Stimulated activated CD4-positive, alpha-beta T cell treated with anti-CD3 and anti-CD28 coated beads, Interleukin-1b, Interleukin-23, amount 100 ng/mL, for 4 hours (primary cell): ENCODE measurements at regions not wholly inside any gene's neighbourhood (a gene's known extent, or its start where the extent isn't known, plus 50 kb on each side); places are given as distances from the start of the nearest gene placed in this dataset.

Source experiments
- DNase-seq, 2 donors: peaks; one replicate each; pipeline ENCODE4 v3.0.0-alpha.2; 2020; ENCODE audit warnings: low read depth in 2 of 2

DNA sequence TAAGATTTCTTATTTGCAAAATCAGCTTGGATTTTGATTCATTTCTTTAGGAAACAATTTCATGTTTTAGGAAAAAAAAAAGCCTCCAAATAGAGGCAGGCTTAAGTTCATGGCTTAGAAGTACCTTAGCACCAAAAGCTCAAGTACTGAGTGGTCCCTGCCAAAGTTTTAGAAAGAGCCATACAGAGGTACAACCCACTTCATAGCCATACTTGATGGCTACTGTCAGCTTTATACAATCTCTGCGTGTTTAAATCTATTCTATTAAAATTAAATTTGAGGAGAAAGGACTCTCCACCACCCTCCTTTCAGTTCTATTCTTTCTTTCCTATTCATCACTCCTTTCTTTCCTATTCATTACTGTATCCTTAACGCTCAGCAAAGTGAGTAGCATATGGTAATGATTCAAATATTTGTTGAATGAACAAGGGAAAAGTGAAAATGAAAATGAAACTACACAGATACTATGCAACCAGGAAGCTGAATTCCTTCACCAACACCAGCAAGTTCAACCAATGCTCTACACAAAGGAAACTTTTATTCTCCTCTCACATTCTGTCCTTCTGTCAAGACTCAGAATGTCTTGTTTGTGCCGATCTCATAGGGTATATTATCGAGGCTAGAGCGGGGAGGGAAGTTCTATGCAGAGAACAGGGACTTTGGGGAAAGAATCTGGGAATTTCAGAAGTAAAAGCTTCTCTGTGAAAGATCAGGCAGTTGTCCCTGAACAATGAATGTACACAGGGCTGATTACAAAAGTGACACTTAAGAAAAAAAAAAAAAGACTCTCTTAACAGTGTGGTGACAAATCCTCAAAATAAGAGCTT is 138.6 kb upstream of the SPEF2 start:
- no peak for DNase-seq

DNA sequence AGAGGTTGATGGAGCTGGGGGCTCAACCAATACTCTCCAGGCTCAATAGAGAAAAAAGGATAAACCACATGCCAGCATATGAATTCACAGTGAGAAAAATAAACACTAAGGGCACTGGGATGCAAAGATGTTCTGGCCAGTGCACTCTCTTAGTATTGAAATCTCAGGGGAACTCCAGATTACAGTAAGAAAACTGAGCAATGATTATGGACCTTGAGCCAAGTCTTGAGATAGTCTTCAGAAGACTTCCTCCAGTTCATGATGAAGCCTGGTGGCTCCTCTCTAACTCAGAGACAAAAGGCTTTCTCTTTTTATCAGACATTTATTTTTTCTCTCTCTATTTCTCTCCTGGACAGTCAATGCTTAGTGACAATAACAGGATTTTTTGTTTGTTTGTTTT is 139.8 kb upstream of the SPEF2 start:
- DNase-seq: no peak

DNA sequence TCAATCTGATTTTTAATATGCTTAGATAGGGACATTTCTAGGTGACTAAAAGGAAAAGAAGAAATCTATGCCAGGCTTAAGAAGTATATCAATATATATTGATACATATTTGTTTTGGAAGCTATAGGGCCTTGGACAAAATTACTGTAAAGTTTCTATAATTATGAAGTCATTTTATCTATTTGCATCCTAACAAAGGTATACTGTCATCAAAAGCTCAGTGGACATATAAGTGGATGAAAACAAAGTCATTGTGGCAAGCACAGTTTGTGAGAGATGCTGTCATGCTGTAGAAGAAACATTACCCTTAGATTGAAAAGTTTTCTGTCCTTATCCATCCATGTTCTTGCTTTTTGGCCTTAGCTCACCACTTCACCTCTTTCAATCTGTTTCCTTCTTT is 140.3 kb upstream of the SPEF2 start:
- no peak for DNase-seq

DNA sequence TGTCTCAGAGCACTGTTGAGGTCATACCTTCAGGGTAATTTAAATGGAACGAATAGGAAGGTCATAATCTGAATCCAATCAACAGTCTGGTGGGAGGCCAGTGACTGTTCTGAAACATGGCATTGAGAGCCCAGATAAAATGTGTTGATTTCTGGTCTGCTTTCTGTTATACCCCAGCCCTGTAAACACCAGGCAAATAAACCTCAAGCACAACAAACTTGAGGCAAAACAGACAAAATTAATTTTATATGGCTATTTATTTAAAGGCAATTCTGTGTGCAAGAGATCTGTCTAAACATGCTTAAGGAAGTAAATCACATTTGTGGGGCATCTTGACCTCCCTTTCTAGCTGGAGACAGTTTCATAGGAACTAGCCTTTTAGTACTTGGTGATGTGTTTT is 140.9 kb upstream of the SPEF2 start:
- no peak for DNase-seq

DNA sequence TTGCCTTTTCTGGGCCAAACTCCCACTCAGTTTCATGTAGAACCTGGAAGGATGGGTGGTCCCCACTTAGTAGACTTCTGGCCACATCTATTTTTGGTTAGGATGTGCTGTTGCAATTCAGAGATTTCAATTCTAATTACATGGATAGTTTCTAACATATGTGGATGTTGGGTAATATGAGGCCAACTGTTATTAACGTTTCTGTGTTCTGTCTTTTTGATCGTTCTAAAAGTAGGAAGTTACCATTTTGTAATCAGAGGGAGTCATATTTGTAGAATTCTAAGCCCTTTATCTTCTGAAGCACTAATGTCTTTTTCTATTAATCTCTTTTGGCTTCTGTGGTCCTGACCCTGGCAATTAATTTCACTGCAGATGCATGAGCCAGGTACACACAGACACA is 141.6 kb upstream of the SPEF2 start:
- no peak for DNase-seq

DNA sequence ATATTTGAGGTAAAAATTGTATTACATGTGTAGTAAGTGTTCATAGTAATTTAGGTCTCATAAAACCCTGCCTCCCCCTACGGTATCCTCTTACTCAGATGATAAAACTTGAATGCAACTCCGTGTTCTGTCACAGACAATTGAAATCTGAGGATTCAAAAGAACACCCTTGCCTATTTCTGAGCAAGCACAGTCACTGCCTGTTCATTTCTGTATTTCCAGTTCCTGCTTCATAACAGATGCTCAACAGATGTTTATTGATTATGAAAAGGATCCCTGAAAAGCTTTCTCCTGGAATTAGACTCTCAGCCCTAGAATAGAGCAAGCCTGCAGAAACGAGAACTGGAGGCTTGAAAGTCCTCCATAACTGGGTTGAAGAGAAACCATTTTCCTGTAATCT is 144.1 kb upstream of the SPEF2 start:
- no peak for DNase-seq

DNA sequence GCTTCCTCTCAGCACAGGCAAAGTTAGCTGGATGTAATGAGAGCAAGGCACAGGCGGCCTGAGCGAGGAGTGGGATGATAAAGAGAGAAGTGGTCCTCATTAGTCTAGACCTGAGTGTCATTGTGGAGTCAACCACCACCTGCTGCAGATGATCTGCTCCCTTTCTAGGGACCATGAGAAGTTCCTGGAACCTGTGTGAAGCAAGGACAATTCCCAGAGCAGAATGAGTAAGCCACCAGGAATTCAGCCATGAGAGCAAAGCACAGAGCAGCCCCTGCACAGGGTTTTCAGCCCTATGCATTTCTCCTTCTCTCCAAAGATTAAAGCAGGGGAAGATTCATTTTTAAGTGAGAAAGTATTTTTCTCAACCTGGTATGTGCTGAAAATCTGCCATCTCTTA is 146.8 kb upstream of the SPEF2 start:
- no peak for DNase-seq

DNA sequence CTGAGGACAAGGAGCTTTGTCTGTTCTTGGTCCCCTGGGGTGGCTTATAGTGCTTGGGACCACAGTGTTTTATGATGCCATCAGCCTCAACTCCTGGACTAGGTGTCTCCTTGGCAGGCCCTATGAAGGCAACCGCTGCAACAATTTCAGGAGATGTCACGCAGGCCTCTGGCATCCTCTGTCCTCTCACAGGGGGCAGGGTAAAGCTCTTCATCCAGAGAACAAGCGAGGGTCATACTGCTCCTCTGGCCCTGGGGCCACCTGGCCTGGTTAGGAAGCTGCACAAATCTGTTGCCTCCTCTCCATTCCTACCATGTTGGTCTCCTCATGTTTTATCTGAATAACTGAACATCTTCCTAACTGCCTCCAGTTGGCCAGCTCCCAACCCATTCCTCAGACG is 148.9 kb upstream of the SPEF2 start:
- no peak for DNase-seq

DNA sequence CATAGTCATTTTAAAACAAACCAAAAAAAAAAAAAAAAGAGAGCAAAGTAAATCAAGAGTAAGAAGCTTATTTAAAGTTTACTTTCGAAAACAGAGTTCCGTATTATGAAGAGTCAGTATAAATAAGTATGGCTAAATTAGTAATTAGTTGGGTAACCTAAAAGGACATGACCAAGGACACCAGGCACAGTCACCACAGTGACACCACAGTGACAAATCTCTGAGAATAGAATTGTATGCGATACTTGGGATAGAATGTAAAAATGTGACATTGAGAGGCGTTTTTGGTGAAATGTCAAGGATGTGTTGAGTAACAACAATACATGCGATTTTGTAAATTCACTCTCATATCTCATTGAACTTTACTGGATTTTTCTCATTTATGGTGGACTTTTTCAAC is 150.9 kb upstream of the SPEF2 start:
- DNase-seq: no peak

DNA sequence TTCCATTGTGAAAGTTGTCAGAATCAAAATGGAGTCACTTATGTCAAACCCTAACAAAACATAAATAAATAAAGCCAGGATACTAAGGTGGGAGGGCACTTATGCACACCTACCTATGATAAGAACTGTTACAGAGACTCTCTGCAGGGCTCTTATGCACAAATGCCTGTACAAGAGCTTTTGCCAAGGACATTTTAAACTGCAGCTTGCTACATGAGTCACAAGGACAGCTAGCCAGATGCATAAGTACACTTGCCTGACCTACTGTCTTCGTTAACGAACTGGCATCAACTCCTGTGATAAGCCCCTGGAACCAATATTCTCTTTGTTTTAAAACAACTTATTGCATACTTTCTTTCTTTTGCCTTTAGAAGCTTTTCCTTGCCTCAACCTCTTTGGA is 152.9 kb upstream of the SPEF2 start:
- no peak for DNase-seq

DNA sequence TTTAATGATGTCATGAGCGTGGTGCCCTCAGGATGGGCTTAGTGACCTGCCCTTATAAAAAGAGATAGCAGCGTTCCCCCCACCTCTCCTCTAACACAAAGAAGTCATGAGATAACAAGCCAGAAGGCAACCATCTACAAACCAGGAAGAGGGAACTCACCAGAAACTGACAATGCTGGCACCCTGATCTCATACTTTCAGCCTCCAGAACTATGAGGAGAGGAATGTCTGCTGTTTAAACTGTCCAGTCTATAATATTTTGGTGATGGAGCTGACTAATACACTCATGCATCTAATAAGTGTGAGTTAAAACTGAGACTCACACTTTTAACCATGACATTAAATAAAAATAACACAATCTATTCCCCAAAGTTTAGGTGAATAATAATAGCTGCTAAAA is 156.1 kb upstream of the SPEF2 start:
- DNase-seq: no peak

DNA sequence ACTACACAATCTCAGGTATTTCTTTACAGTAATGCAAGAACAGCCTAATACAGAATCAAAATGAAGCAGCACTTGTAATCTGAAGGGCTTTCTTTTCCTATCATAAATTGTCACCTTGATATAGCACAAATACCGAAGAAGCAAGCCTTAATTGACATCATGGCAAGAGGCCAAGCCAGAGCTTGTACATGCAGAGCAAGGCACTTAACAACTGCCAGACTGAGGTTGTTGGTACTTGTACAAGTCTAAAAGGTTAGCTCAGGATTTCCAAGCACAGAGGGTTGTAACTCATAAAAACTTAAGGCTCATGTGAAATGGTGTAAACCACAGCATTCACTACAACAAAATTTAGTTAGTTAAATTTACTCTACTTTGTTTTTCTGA is 158.8 kb upstream of the SPEF2 start:
- DNase-seq: no peak

DNA sequence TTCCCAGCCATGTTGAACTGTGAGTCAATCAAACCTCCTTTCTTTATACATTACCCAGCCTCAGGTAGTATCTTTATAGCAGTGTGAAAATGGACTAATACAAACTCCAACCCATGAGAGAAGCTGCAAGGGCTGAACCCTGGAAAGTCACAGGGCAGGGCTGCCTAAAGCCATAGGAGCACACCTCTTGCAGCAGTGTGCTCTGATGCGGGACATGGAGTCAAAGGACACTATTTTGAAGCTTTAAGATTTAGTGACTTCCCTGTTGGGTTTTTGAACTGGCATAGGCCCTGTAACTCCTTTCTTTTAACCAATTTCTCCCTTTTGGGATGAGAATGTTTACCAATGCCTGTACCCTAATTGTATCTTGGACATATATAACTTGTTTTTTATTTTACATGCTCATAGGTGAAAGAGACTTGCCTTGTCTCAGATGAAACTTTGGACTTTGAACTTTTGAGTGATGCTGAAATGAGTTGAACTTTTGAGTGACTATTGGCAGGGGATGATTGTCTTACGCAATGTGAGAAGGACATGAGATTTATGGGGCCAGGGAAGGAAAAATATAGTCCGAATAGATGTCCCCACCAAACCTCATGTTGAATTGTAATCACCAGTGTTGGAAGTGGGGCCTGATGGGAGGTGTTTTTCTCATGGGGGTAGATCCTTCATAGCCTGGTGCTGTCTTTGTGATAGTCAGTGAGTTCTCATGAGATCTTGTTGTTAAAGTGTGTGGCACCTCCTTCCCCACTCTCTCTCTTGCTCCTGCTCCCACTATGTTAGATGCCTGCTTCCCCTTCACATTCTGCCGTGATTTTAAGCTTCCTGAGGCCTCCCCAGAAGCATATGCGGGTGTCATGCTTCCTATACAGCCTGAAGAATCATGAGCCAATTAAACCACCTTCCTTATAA is 159.5 kb upstream of the SPEF2 start:
- no peak for DNase-seq

DNA sequence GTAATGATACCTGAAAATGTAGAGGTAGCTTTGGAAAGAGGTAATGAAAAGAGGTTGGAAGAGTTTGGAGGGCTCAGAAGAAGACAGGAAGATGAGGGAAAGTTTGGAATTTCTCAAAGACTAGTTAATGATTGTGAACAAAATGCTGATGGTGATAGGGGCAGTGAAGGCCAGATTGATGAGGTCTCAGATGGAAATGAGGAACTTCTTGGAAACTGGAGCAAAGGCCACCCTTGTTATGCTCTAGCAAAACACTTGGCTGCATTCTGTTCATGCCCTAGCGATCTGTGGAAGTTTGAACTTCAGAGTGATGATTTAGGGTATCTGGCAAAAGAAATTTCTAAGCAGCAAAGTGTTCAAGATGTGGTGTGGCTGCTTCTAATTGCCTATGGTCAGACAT is 161.2 kb upstream of the SPEF2 start:
- no peak for DNase-seq

DNA sequence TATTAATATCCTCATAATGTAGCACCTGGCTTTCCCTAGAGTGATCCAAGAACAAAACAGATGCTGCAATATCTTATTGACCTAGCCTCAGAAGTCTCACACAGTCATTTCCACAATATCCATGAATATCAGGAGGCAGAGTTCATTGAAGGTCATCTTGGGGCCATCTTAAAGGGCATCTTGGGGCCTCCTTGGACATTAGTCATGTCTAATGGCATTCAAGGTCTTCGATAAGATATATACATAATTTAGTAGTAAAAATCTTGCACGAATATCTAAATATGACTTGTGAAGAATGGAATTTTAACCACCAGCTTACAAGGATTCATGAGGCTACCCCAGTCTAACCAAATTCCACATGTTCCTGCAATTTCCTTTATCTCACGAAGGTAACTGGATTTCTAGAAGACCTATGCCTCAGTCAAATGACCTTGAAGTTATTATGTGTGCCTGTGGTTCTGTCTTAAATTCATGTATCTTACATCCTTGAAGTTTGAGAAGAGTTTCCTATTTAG is 163.6 kb upstream of the SPEF2 start:
- no peak for DNase-seq

DNA sequence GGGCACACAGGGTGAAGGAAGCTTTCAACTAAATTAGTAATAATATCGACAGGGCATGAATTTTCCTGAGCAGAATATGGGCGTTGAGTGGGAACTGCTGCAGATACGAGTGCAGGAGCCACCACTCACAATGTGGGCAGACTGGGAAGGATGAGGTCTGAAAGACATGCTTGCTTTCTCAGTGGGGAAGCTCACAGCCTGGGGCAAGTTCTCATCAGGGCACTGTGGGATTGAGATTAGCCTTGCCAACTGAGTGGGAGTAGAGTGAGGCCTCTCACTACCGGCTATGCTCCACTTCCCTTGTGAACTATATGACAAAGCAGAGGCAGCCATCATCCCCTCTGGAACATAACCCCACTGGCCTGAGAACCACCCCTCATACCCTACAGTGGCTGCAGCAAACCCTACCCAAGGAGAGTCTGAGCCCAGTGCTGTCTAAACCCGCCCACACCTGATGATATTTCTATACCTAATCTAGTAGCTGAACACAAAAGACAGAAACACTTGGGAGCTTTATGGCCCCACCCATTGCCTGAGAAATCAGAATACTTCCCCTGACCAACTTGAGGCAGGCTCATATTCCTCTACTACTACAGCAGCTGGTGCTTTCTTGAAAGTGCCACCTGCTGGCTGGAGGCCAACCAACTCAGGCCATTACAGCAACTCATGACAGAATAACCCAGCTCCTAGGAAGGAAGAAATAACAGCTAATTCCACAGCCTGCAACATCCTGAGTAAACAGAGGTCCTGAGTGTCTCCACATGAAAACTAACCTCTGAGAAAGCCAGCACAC is 173.7 kb upstream of the SPEF2 start:
- no peak for DNase-seq

DNA sequence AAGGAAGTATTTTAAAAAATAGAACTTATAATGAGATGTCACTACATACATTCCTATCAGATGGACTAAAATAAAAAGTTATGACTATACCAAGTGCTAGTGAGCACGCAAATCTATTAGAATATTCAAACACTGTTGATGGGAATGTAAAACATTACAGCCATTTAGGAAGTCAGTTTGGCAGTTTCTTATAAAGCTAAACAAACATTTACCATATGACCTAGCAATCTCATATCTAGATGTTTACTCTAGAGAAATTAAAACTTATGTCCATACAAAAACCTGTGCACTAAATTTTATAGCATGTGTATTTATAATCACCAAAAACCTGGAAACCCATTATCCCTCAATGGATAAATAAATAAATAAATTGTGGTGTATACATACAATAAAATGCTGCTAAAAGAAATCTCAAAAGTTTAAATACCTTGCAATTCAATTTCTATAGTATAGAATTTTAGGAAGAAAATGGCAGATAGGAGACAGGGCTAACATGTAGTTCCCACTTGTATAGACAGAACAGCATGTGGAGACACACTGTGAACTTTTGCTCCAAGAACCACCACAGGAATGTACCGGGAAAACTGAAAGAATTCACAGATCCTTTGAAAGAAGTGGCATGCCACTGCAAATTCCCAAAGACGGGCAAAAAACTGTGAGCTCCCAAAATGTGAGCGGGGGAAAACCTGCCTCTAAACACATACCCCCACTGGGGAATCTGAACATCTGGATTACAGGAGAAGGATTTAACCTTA is 174.6 kb upstream of the SPEF2 start:
- DNase-seq: no peak

DNA sequence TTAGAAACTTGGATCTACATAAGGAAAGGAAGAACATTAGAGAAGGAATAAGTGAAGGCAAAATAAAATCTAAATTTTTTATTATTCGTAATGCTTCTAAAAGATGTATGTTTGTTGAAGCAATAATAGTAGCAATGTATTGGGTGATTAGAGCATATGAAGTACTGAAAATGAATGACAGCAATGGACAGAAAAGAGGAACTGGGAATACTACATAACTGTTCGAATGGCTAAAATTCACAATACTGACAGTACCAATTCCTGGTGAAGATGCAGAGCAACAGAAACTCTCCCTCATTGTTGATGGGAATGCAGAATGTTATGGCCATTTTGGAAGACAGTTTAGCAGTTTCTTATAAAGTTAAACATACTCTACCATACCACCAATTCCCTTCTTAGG is 177.3 kb upstream of the SPEF2 start:
- no peak for DNase-seq

DNA sequence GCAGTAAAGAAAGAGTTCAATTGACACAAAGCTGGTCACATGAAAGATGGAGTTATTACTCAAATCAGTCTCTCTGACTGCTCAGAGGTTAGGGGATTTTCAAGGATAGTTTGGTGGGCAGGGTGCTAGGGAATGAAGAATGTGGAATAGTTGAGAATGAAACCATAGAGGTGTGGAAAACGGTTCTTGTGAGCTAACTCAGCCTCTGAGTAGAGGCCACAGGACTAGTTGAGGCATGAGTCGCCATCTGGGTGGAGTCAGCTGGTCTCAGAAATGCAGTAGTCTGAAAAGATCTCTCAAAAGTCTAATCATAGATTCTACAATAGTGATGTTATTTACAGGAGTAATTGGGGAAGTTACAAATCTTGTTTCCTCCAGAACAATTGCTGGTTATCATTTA is 178.9 kb upstream of the SPEF2 start:
- DNase-seq: no peak

DNA sequence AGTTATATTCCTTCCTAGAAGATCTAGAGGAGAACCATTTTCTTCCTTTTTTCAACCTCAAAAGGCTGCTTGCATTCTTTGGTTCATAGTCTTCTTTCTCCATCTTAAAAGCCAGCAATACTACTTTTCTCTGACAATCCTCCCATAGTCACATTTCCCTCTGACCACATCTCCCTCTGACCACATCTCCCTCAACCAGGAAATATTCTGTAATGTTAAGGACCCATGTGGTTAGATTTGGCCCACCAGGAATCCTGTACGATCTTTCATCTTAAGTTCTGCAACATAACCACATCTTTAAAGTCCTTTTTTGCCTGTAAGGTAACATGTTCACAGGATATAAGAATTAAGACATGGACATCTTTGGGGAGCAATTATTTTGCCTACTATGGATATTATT is 179.4 kb upstream of the SPEF2 start:
- DNase-seq: no peak

DNA sequence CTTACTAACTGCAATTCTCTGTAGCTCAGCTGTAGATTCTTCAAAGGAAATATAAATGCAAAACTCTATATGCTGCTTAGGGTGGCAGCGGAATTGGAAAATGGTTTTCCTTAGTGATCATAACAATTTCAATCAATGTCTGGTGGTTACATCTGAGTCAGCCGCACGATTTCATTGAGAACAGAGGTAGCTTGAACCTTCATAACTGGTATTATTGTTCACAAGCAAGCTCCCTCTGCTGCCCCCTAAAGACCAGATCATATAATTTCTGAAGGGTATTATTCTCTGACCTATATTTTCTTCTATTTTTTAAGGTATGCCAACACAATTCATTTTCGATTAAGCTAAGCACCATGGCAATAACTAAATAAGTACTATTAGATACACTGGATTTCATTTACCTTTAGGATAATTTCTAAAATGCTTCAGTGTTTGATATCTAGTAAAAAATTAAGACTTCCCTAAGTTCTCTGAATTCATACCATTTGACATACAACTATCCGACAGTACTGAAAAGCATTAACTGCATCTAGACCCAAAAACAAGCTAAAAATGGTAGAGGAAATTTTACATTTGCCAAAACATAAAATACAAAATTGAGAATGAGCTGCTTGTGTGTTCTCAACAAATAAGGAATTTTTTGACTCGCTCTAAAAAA is 181.1 kb upstream of the SPEF2 start:
- no peak for DNase-seq
